Keratinocyte (primary cell): ENCODE measurements at regions not wholly inside any gene's neighbourhood (a gene's known extent, or its start where the extent isn't known, plus 50 kb on each side); places are given as distances from the start of the nearest gene placed in this dataset.

Experiments used
- DNase-seq: peaks from one replicate; pipeline ENCODE4 v3.0.0-alpha.2; 2011; ENCODE audit warnings: low read depth, missing footprints, low spot score
- FAIRE-seq: peaks from 2 replicates; lab custom pipeline; 2011; peaks lifted over from hg19 to GRCh38; lab: Jason Lieb, UNC
- H2AFZ ChIP-seq: 2 replicates; pipeline ENCODE4 v1.6.0; 2012; ENCODE audit warnings: low read length, control low read depth, inconsistent platforms; ENCODE audit not compliant: control insufficient read depth
- H3K27ac ChIP-seq: 2 replicates; pipeline ENCODE4 v1.5.1; 2011; ENCODE audit warnings: low read length; ENCODE audit not compliant: control insufficient read depth, insufficient read depth
- H3K27me3 ChIP-seq: 3 replicates; pipeline ENCODE4 v1.6.0; 2011; ENCODE audit warnings: low read length; ENCODE audit not compliant: control insufficient read depth, insufficient read depth; ENCODE audit errors: extremely low read depth
- H3K36me3 ChIP-seq, 2 experiments: 2 replicates in 1 of 2; 3 replicates in 1 of 2; pipeline ENCODE4 v1.5.1; 2011; ENCODE audit warnings: low read length in 2 of 2, mild to moderate bottlenecking in 1 of 2; ENCODE audit not compliant: control insufficient read depth in 2 of 2, insufficient read depth in 2 of 2; ENCODE audit errors: extremely low read depth in 1 of 2
- H3K4me1 ChIP-seq: 3 replicates; pipeline ENCODE4 v1.5.1; 2011; ENCODE audit warnings: low read length; ENCODE audit not compliant: control insufficient read depth, insufficient read depth; ENCODE audit errors: extremely low read depth
- H3K4me2 ChIP-seq: 3 replicates; pipeline ENCODE4 v1.6.0; 2011; ENCODE audit warnings: low read depth, low read length; ENCODE audit not compliant: control insufficient read depth, insufficient read depth; ENCODE audit errors: extremely low read depth
- H3K4me3 ChIP-seq, 3 experiments: fragments of 200-600 bp in 1 of 3; sonication (generic) in 1 of 3; 2 replicates in 2 of 3; 3 replicates in 1 of 3; pipeline ENCODE4 v1.5.1; 2011 to 2016; ENCODE audit warnings: low read length in 3 of 3, mild to moderate bottlenecking in 3 of 3, control low read depth in 2 of 3, inconsistent platforms in 1 of 3, low read depth in 1 of 3, mixed read lengths in 1 of 3, mixed run types in 1 of 3, moderate library complexity in 1 of 3; ENCODE audit not compliant: control insufficient read depth in 2 of 3, insufficient read depth in 2 of 3; ENCODE audit errors: extremely low read depth in 1 of 3
- H3K79me2 ChIP-seq: 2 replicates; pipeline ENCODE4 v1.6.0; 2012; ENCODE audit warnings: low read length; ENCODE audit not compliant: control insufficient read depth, insufficient read depth
- H3K9ac ChIP-seq: 3 replicates; pipeline ENCODE4 v1.6.0; 2011; ENCODE audit warnings: low read length; ENCODE audit not compliant: control insufficient read depth, insufficient read depth; ENCODE audit errors: extremely low read depth
- H3K9me1 ChIP-seq: 3 replicates; pipeline ENCODE4 v1.6.0; 2011; ENCODE audit warnings: low read length; ENCODE audit not compliant: control insufficient read depth, insufficient read depth; ENCODE audit errors: extremely low read depth
- H3K9me3 ChIP-seq: 2 replicates; pipeline ENCODE4 v1.5.1; 2012; ENCODE audit warnings: low read depth, low read length; ENCODE audit not compliant: control insufficient read depth
- H4K20me1 ChIP-seq: 3 replicates; pipeline ENCODE4 v1.6.0; 2011; ENCODE audit warnings: low read length; ENCODE audit not compliant: control insufficient read depth, insufficient read depth; ENCODE audit errors: extremely low read depth
- CTCF ChIP-seq, 3 experiments: IDR thresholded peaks in 1 of 3; conservative IDR thresholded peaks in 1 of 3; optimal IDR thresholded peaks in 1 of 3; 2 replicates in 2 of 3; 3 replicates in 1 of 3; pipeline versions ENCODE3 to v1.5.1; 2011; ENCODE audit warnings: low read length in 3 of 3, mild to moderate bottlenecking in 3 of 3, moderate library complexity in 2 of 3, control low read depth in 1 of 3, inconsistent platforms in 1 of 3; ENCODE audit not compliant: insufficient read depth in 2 of 3; ENCODE audit errors: extremely low read depth in 1 of 3
- EZH2 ChIP-seq: IDR thresholded peaks from one replicate; pipeline ENCODE4 v1.6.1; 2012; ENCODE audit warnings: inconsistent platforms, mild to moderate bottlenecking, low read length, moderate library complexity
- dilution Hi-C: fragments of 300-500 bp; cut with MboI; formaldehyde crosslinking; loops from one replicate; pipeline ENCODE4 v1.7.0; 2020; ENCODE audit warnings: low sequenced_read_pairs; ENCODE audit not compliant: extremely low pct_ligation_motif_present

GRCh38 chr22:49266561-49267519 lies 560.8 kb downstream of the BRD1 start:
- DNase-seq (no peak), FAIRE-seq (no peak)
- H3K79me2 ChIP-seq, result no peaks in the 10 kb centered on the region
- H3K4me1 ChIP-seq, result no peaks in the 10 kb centered on the region
- no peak overlapping the region for H3K9ac ChIP-seq
- H3K27ac ChIP-seq, result no peak overlapping the region
- no peak overlapping the region for H2AFZ ChIP-seq
- no peaks in the 10 kb centered on the region for H3K36me3 ChIP-seq
- no peaks in the 10 kb centered on the region for H3K9me1 ChIP-seq
- H4K20me1 ChIP-seq, result no peaks in the 10 kb centered on the region
- no peaks in the 10 kb centered on the region for H3K27me3 ChIP-seq
- dilution Hi-C loops, result no loop called here
- no peak for TF ChIP-seq EZH2
- no peak for TF ChIP-seq CTCF (optimal IDR thresholded peaks at IDR 0.05 in 1 of 3, IDR thresholded peaks at IDR 0.05 in 1 of 3, conservative IDR thresholded peaks at IDR 0.05 in 1 of 3; ENCODE audit: extremely low read depth in 1 of 3, insufficient read depth in 2 of 3, low read length in 3 of 3)
- H3K9me3 ChIP-seq, result peaks cover 4% of the 10 kb centered on the region
- H3K4me2 ChIP-seq, result no peak overlapping the region
- H3K4me3 ChIP-seq, result no peak overlapping the region

GRCh38 chr22:49264696-49265095 lies 563.0 kb downstream of the BRD1 start:
- no peaks in the 10 kb centered on the region for H3K79me2 ChIP-seq
- no peaks in the 10 kb centered on the region for H3K9me1 ChIP-seq
- no peak for FAIRE-seq
- no peak overlapping the region for H3K27ac ChIP-seq
- TF ChIP-seq CTCF (optimal IDR thresholded peaks at IDR 0.05 in 1 of 3, IDR thresholded peaks at IDR 0.05 in 1 of 3, conservative IDR thresholded peaks at IDR 0.05 in 1 of 3; ENCODE audit: extremely low read depth in 1 of 3, insufficient read depth in 2 of 3, low read length in 3 of 3) (no peak), EZH2 (no peak)
- H4K20me1 ChIP-seq, result no peaks in the 10 kb centered on the region
- no peaks in the 10 kb centered on the region for H3K27me3 ChIP-seq
- H3K4me2 ChIP-seq, result no peak overlapping the region
- H2AFZ ChIP-seq, result no peak overlapping the region
- H3K9ac ChIP-seq, result no peak overlapping the region
- H3K4me3 ChIP-seq, result no peak overlapping the region
- no peak for DNase-seq
- H3K4me1 ChIP-seq, result no peaks in the 10 kb centered on the region
- dilution Hi-C loops, result no loop called here
- no peaks in the 10 kb centered on the region for H3K36me3 ChIP-seq
- peaks cover 13% of the 10 kb centered on the region for H3K9me3 ChIP-seq
